AG09309 (cell line): ENCODE measurements at regions not wholly inside any gene's neighbourhood (a gene's known extent, or its start where the extent isn't known, plus 50 kb on each side); places are given as distances from the start of the nearest gene placed in this dataset.

Experiments used
- DNase-seq: peaks from one replicate; pipeline ENCODE4 v3.0.0-alpha.2; 2010; ENCODE audit warnings: low read depth
- H3K4me3 ChIP-seq: 2 replicates; pipeline ENCODE4 v1.5.1; 2011; ENCODE audit warnings: mild to moderate bottlenecking, low read depth, low read length, moderate library complexity; ENCODE audit not compliant: control insufficient read depth
- TF ChIP-seq, protein P1 (sequence below): IDR thresholded peaks from 2 replicates; pipeline ENCODE4 v1.5.1; 2011; ENCODE audit warnings: mild to moderate bottlenecking, low read depth, low read length, inconsistent platforms; ENCODE audit not compliant: insufficient read depth, control insufficient read depth; ENCODE audit errors: missing control alignments

DNA sequence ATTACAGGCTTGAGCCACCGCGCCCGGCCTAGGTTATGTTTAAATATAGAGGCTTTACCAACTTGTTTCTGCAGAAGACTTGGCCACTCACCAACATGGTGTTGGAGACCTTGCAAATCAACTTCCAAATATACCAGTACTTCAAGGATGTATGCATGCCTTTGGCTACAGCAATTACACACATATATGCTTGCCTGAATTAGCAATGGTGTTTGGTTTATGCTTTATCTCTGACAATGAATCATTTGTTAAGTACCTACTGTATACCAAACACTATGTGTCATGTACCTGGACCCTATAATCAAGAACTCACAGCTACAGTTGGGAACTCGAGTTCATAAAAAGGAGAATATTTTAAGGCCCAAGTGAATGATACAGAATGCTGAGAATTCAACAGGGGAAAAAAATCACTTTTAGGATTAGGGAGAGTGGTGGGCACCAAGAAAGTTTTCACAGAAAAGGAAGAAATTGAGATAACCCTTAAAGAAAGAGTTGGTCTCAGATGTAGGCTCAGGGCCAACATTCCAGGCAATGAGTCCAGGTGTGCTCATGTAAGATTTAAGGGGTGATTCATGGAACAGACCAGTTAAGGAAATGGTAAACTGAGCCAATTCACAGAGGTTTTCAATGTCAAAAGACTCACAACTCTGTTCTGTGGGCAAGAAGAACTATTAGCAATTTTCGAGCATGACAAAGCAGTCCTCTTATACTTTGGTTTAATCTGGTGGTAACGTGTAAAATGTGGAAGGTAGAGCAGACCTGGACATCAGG lies 98.9 kb downstream of the BCOR start:
- no peak for DNase-seq
- no peak overlapping the region for H3K4me3 ChIP-seq
- TF ChIP-seq, protein P1, sequence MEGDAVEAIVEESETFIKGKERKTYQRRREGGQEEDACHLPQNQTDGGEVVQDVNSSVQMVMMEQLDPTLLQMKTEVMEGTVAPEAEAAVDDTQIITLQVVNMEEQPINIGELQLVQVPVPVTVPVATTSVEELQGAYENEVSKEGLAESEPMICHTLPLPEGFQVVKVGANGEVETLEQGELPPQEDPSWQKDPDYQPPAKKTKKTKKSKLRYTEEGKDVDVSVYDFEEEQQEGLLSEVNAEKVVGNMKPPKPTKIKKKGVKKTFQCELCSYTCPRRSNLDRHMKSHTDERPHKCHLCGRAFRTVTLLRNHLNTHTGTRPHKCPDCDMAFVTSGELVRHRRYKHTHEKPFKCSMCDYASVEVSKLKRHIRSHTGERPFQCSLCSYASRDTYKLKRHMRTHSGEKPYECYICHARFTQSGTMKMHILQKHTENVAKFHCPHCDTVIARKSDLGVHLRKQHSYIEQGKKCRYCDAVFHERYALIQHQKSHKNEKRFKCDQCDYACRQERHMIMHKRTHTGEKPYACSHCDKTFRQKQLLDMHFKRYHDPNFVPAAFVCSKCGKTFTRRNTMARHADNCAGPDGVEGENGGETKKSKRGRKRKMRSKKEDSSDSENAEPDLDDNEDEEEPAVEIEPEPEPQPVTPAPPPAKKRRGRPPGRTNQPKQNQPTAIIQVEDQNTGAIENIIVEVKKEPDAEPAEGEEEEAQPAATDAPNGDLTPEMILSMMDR: no peak
